ENCODE measurements at regions not wholly inside any gene's neighbourhood (a gene's known extent, or its start where the extent isn't known, plus 50 kb on each side); places are given as distances from the start of the nearest gene placed in this dataset.

GRCh38 chr5:68362331-68362730, 146.8 kb downstream of the PIK3R1 start:
- Mint-ChIP-seq H3K4me1 (peaks cover 3% of the 10 kb centered on the region), H3K36me3 (no peaks in the 10 kb centered on the region), H3K27ac (peak overlapping the region in 1 of 7 donors; percentile 37), H3K4me3 (no peak overlapping the region), H3K9me3 (no peaks in the 10 kb centered on the region), H3K27me3 (ENCODE audit: low read depth in 3 of 3) (peaks cover 0 to 2% (median 0%) of the 10 kb centered on the region in 3 donors)
- Histone ChIP-seq H3K9me3 (replicated peaks in 1 of 2; ENCODE audit: control insufficient read depth in 1 of 2, insufficient read depth in 1 of 2, low read length in 2 of 2) (peaks cover 0 to 2% of the 10 kb centered on the region in 2 donors), H3K79me2 (ENCODE audit: insufficient read depth, low read length) (no peaks in the 10 kb centered on the region), H4K20me1 (ENCODE audit: insufficient read depth, low read length) (no peaks in the 10 kb centered on the region), H3K27me3 (ENCODE audit: control insufficient read depth in 2 of 2, insufficient read depth in 2 of 2, low read length in 2 of 2) (no peaks in the 10 kb centered on the region), H3K4me2 (replicated peaks; ENCODE audit: extremely low read depth, low read length, poor library complexity, severe bottlenecking) (no peak overlapping the region), H3K4me3 (replicated peaks in 1 of 3; ENCODE audit: low read depth in 2 of 3, low read length in 3 of 3) (no peak overlapping the region), H2AFZ (ENCODE audit: insufficient read depth, low read depth, low read length, poor library complexity, severe bottlenecking) (no peak overlapping the region), H3K27ac (ENCODE audit: low read depth in 1 of 2, low read length in 2 of 2) (no peak overlapping the region), H3K9ac (ENCODE audit: insufficient read depth, low read length, poor library complexity, severe bottlenecking) (no peak overlapping the region), H3K36me3 (replicated peaks in 1 of 2; ENCODE audit: control insufficient read depth in 1 of 2, insufficient read depth in 2 of 2, low read length in 2 of 2) (no peaks in the 10 kb centered on the region), H3K4me1 (ENCODE audit: control insufficient read depth in 1 of 2, insufficient read depth in 2 of 2, low read length in 2 of 2) (no peaks in the 10 kb centered on the region)
- TF ChIP-seq CTCF (IDR thresholded peaks at IDR 0.05) = no peak
- intact Hi-C loops (cut with micrococcal nuclease) = no loop called here
- DNase-seq = no peak
- 89% methylated on average over 1 of the region's 1 CpG for WGBS (ENCODE audit: insufficient coverage)

- Histone ChIP-seq H3K9ac (ENCODE audit: insufficient read depth, low read length, poor library complexity, severe bottlenecking) (no peak overlapping the region), H3K9me3 (replicated peaks in 1 of 2; ENCODE audit: control insufficient read depth in 1 of 2, insufficient read depth in 1 of 2, low read length in 2 of 2) (peaks cover 0 to 2% of the 10 kb centered on the region in 2 donors), H3K27ac (ENCODE audit: low read depth in 1 of 2, low read length in 2 of 2) (no peak overlapping the region), H3K4me2 (replicated peaks; ENCODE audit: extremely low read depth, low read length, poor library complexity, severe bottlenecking) (no peak overlapping the region), H2AFZ (ENCODE audit: insufficient read depth, low read depth, low read length, poor library complexity, severe bottlenecking) (no peak overlapping the region), H3K79me2 (ENCODE audit: insufficient read depth, low read length) (no peaks in the 10 kb centered on the region), H4K20me1 (ENCODE audit: insufficient read depth, low read length) (no peaks in the 10 kb centered on the region), H3K27me3 (ENCODE audit: control insufficient read depth in 2 of 2, insufficient read depth in 2 of 2, low read length in 2 of 2) (no peaks in the 10 kb centered on the region), H3K4me3 (replicated peaks in 1 of 3; ENCODE audit: low read depth in 2 of 3, low read length in 3 of 3) (no peak overlapping the region), H3K36me3 (replicated peaks in 1 of 2; ENCODE audit: control insufficient read depth in 1 of 2, insufficient read depth in 2 of 2, low read length in 2 of 2) (no peaks in the 10 kb centered on the region), H3K4me1 (ENCODE audit: control insufficient read depth in 1 of 2, insufficient read depth in 2 of 2, low read length in 2 of 2) (peaks cover 21 to 24% of the 10 kb centered on the region in 2 donors)
- no peak for TF ChIP-seq CTCF (IDR thresholded peaks at IDR 0.05)
- Mint-ChIP-seq H3K4me1 (peaks cover 27% of the 10 kb centered on the region), H3K27me3 (ENCODE audit: low read depth in 3 of 3) (no peaks in the 10 kb centered on the region), H3K4me3 (no peak overlapping the region), H3K27ac (no peak overlapping the region), H3K36me3 (no peaks in the 10 kb centered on the region), H3K9me3 (peaks cover 0 to 2% (median 0%) of the 10 kb centered on the region in 7 donors)
- intact Hi-C loops (cut with micrococcal nuclease) = no loop called here
- no CpG with 5 or more reads among the region's 1 CpG for WGBS (ENCODE audit: insufficient coverage)
- no peak for DNase-seq
Measured at GRCh38 chr5:68365889-68366288, 150.3 kb downstream of the PIK3R1 start.

Measured in CD14-positive monocyte (primary cell).